HuH-7 (cell line): ENCODE measurements at regions not wholly inside any gene's neighbourhood (a gene's known extent, or its start where the extent isn't known, plus 50 kb on each side); places are given as distances from the start of the nearest gene placed in this dataset.

ENCODE experiments used
- DNase-seq: peaks from one replicate; pipeline ENCODE4 v3.0.0; 2011; ENCODE audit warnings: low spot score

GRCh38 chr3:180341516-180341915 lies 260.4 kb upstream of the TTC14 start:
- DNase-seq: no peak

GRCh38 chr3:180351601-180352000 lies 250.4 kb upstream of the TTC14 start:
- no peak for DNase-seq

GRCh38 chr3:180352261-180352660 lies 249.7 kb upstream of the TTC14 start:
- DNase-seq: no peak

- no peak for DNase-seq
These were observed 247.7 kb upstream of the TTC14 start for GRCh38 chr3:180354214-180354613.

GRCh38 chr3:180358179-180358578 lies 243.8 kb upstream of the TTC14 start:
- no peak for DNase-seq

- DNase-seq: no peak
These were observed 242.7 kb upstream of the TTC14 start for GRCh38 chr3:180359061-180359952.

- DNase-seq: no peak
These were observed 242.0 kb upstream of the TTC14 start for GRCh38 chr3:180359953-180360279.

- DNase-seq: no peak
These were observed 239.9 kb upstream of the TTC14 start for GRCh38 chr3:180362081-180362480.

GRCh38 chr3:180375831-180376230 lies 226.1 kb upstream of the TTC14 start:
- DNase-seq: no peak

- no peak for DNase-seq
These were observed 223.5 kb upstream of the TTC14 start for GRCh38 chr3:180378496-180378895.

- no peak for DNase-seq
These were observed 219.3 kb upstream of the TTC14 start for GRCh38 chr3:180382638-180383180.

GRCh38 chr3:180383332-180384020 lies 218.5 kb upstream of the TTC14 start:
- no peak for DNase-seq

- no peak for DNase-seq
These were observed 211.7 kb upstream of the TTC14 start for GRCh38 chr3:180390313-180390712.

GRCh38 chr3:180391001-180391400 lies 211.0 kb upstream of the TTC14 start:
- no peak for DNase-seq

- no peak for DNase-seq
These were observed 200.7 kb upstream of the TTC14 start for GRCh38 chr3:180401226-180401625.

GRCh38 chr3:180402471-180403073 lies 199.4 kb upstream of the TTC14 start:
- DNase-seq: no peak

- no peak for DNase-seq
These were observed 198.8 kb upstream of the TTC14 start for GRCh38 chr3:180403156-180403555.

GRCh38 chr3:180408654-180409053 lies 193.3 kb upstream of the TTC14 start:
- DNase-seq: no peak

- no peak for DNase-seq
These were observed 192.8 kb upstream of the TTC14 start for GRCh38 chr3:180409170-180409569.

GRCh38 chr3:180409883-180410282 lies 192.1 kb upstream of the TTC14 start:
- no peak for DNase-seq

- no peak for DNase-seq
These were observed 187.8 kb upstream of the TTC14 start for GRCh38 chr3:180414157-180414556.

GRCh38 chr3:180416111-180416594 lies 185.8 kb upstream of the TTC14 start:
- DNase-seq: no peak

- DNase-seq: no peak
These were observed 184.7 kb upstream of the TTC14 start for GRCh38 chr3:180417241-180417640.
